ENCODE measurements at regions not wholly inside any gene's neighbourhood (a gene's known extent, or its start where the extent isn't known, plus 50 kb on each side); places are given as distances from the start of the nearest gene placed in this dataset.

GRCh38 chr20:62580733-62581132, 61.6 kb upstream of the SLCO4A1 start:
- TF ChIP-seq, protein P1, sequence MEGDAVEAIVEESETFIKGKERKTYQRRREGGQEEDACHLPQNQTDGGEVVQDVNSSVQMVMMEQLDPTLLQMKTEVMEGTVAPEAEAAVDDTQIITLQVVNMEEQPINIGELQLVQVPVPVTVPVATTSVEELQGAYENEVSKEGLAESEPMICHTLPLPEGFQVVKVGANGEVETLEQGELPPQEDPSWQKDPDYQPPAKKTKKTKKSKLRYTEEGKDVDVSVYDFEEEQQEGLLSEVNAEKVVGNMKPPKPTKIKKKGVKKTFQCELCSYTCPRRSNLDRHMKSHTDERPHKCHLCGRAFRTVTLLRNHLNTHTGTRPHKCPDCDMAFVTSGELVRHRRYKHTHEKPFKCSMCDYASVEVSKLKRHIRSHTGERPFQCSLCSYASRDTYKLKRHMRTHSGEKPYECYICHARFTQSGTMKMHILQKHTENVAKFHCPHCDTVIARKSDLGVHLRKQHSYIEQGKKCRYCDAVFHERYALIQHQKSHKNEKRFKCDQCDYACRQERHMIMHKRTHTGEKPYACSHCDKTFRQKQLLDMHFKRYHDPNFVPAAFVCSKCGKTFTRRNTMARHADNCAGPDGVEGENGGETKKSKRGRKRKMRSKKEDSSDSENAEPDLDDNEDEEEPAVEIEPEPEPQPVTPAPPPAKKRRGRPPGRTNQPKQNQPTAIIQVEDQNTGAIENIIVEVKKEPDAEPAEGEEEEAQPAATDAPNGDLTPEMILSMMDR (IDR thresholded peaks at IDR 0.05) = no peak
- no peak for TF ChIP-seq POLR2AphosphoS5 (IDR thresholded peaks at IDR 0.05)
- no peak for TF ChIP-seq POLR2A (IDR thresholded peaks at IDR 0.05)
